GM23338 (cell line): ENCODE measurements at regions not wholly inside any gene's neighbourhood (a gene's known extent, or its start where the extent isn't known, plus 50 kb on each side); places are given as distances from the start of the nearest gene placed in this dataset.

ENCODE experiments used
- ATAC-seq: fragments of 200-7000 bp; cut with Tn5 transposase; 3 replicates; pipeline ENCODE4 v1.9.1; 2020
- DNase-seq: peaks from one replicate; pipeline ENCODE4 v3.0.0-alpha.2; 2015; ENCODE audit warnings: low spot score
- H2AFZ ChIP-seq: fragments of 200-600 bp; sonication (generic); 2 replicates; pipeline ENCODE4 v1.8.0; 2016; ENCODE audit warnings: antibody characterized with exemption, mild to moderate bottlenecking, moderate library complexity
- H3F3A ChIP-seq: fragments of 200-600 bp; sonication (generic); replicated peaks from 2 replicates; pipeline ENCODE4 v1.8.0; 2017; ENCODE audit warnings: antibody characterized with exemption, mixed run types, low read depth
- H3K27ac ChIP-seq: fragments of 200-600 bp; sonication (generic); 2 replicates; pipeline ENCODE4 v1.6.1; 2016; ENCODE audit warnings: low read depth
- H3K27me3 ChIP-seq: fragments of 200-600 bp; sonication (generic); 2 replicates; pipeline ENCODE4 v1.8.0; 2016; ENCODE audit warnings: mild to moderate bottlenecking, mixed run types, moderate library complexity; ENCODE audit not compliant: insufficient read depth
- H3K36me3 ChIP-seq: fragments of 200-600 bp; sonication (generic); 2 replicates; pipeline ENCODE4 v1.8.0; 2016; ENCODE audit warnings: mild to moderate bottlenecking; ENCODE audit not compliant: insufficient read depth
- H3K4me1 ChIP-seq: fragments of 200-600 bp; sonication (generic); 2 replicates; pipeline ENCODE4 v1.8.0; 2016; ENCODE audit warnings: mild to moderate bottlenecking, moderate library complexity; ENCODE audit not compliant: insufficient read depth
- H3K4me2 ChIP-seq: fragments of 200-600 bp; sonication (generic); 2 replicates; pipeline ENCODE4 v1.7.1; 2017; ENCODE audit warnings: mixed run types
- H3K4me3 ChIP-seq: fragments of 200-600 bp; sonication (generic); 2 replicates; pipeline ENCODE4 v1.6.1; 2016; ENCODE audit warnings: mixed run types
- H3K79me2 ChIP-seq: fragments of 200-600 bp; sonication (generic); replicated peaks from 2 replicates; pipeline ENCODE4 v1.8.0; 2017; ENCODE audit warnings: mild to moderate bottlenecking; ENCODE audit not compliant: insufficient read depth
- H3K9me2 ChIP-seq: fragments of 200-600 bp; sonication (generic); 2 replicates; pipeline ENCODE4 v1.8.0; 2017; ENCODE audit not compliant: insufficient read depth
- H4K20me1 ChIP-seq: fragments of 200-600 bp; sonication (generic); replicated peaks from 2 replicates; pipeline ENCODE4 v1.8.0; 2017; ENCODE audit warnings: mild to moderate bottlenecking; ENCODE audit not compliant: insufficient read depth
- H3K27ac Mint-ChIP-seq: 2 replicates; pipeline ENCODE4 v1.8.0; 2020; ENCODE audit warnings: inconsistent platforms, mild to moderate bottlenecking, moderate library complexity, mixed read lengths
- H3K27me3 Mint-ChIP-seq: 3 replicates; pipeline ENCODE4 v1.8.0; 2022; ENCODE audit warnings: low read depth, mild to moderate bottlenecking, moderate library complexity, mixed read lengths, inconsistent platforms; ENCODE audit not compliant: insufficient read depth, poor library complexity
- H3K36me3 Mint-ChIP-seq: 3 replicates; pipeline ENCODE4 v1.8.0; 2021; ENCODE audit warnings: low read depth, mild to moderate bottlenecking, inconsistent platforms, moderate library complexity, mixed read lengths
- H3K4me1 Mint-ChIP-seq: 3 replicates; pipeline ENCODE4 v1.8.0; 2020; ENCODE audit warnings: mild to moderate bottlenecking, inconsistent platforms, mixed read lengths
- H3K4me3 Mint-ChIP-seq: 3 replicates; pipeline ENCODE4 v1.8.0; 2021; ENCODE audit warnings: moderate library complexity, mild to moderate bottlenecking, inconsistent platforms, mixed read lengths
- H3K9me3 Mint-ChIP-seq: 3 replicates; pipeline ENCODE4 v1.8.0; 2020; ENCODE audit warnings: moderate library complexity, mild to moderate bottlenecking, inconsistent platforms, mixed read lengths
- CREB1 ChIP-seq: fragments of 250-450 bp; sonication (Bioruptor Pico); IDR thresholded peaks from 2 replicates; pipeline ENCODE4 v1.5.0; 2020; ENCODE audit warnings: low read depth, mild to moderate bottlenecking, moderate library complexity
- ETS1 ChIP-seq: IDR thresholded peaks from 2 replicates; pipeline ENCODE4 v1.6.1; 2016; ENCODE audit warnings: antibody characterized with exemption
- JUNB ChIP-seq: IDR thresholded peaks from one replicate; pipeline ENCODE4 v1.6.1; 2016; ENCODE audit warnings: antibody characterized with exemption; ENCODE audit not compliant: unreplicated experiment
- NANOG ChIP-seq: IDR thresholded peaks from 2 replicates; pipeline ENCODE4 v1.6.1; 2016; ENCODE audit warnings: antibody characterized with exemption, borderline replicate concordance
- POLR2AphosphoS5 ChIP-seq: IDR thresholded peaks from 2 replicates; pipeline ENCODE4 v1.6.1; 2016; ENCODE audit warnings: antibody characterized with exemption, low read depth
- REST ChIP-seq: IDR thresholded peaks from one replicate; pipeline ENCODE4 v1.6.1; 2018; ENCODE audit warnings: antibody characterized with exemption; ENCODE audit not compliant: unreplicated experiment
- ZNF331 ChIP-seq: fragments of 250-450 bp; sonication (Bioruptor Pico); IDR thresholded peaks from 2 replicates; pipeline ENCODE4 v1.5.0; 2020; ENCODE audit warnings: low read depth, mild to moderate bottlenecking, moderate library complexity
- TF ChIP-seq, protein P1 (sequence below), 2 experiments: fragments of 200-600 bp in 1 of 2; sonication (generic) in 1 of 2; conservative IDR thresholded peaks; 2 replicates each; pipeline versions ENCODE4 v1.5.1 to v1.6.1; 2016 to 2017; ENCODE audit warnings: antibody characterized with exemption in 2 of 2, low read depth in 2 of 2, mild to moderate bottlenecking in 2 of 2, moderate library complexity in 1 of 2

GRCh38 chr16:65268331-65268730 lies 146.5 kb upstream of the CDH11 start:
- no peaks in the 10 kb centered on the region for H3F3A ChIP-seq
- no peaks in the 10 kb centered on the region for H3K27me3 Mint-ChIP-seq
- no peak overlapping the region for H3K27ac ChIP-seq
- H3K4me1 Mint-ChIP-seq: no peaks in the 10 kb centered on the region
- no peaks in the 10 kb centered on the region for H3K27me3 ChIP-seq
- no peak overlapping the region for H3K27ac Mint-ChIP-seq
- H3K36me3 ChIP-seq: no peaks in the 10 kb centered on the region
- no peak overlapping the region for H3K4me3 ChIP-seq
- DNase-seq (no peak), ATAC-seq (no peak)
- no peak overlapping the region for H2AFZ ChIP-seq
- no peak overlapping the region for H3K4me3 Mint-ChIP-seq
- TF ChIP-seq POLR2AphosphoS5: no peak
- TF ChIP-seq JUNB: no peak
- no peak for TF ChIP-seq ZNF331 (CRISPR knock-in tag)
- no peak for TF ChIP-seq CREB1 (CRISPR knock-in tag)
- no peak for TF ChIP-seq REST
- no peaks in the 10 kb centered on the region for H3K36me3 Mint-ChIP-seq
- no peaks in the 10 kb centered on the region for H4K20me1 ChIP-seq
- H3K4me2 ChIP-seq: no peak overlapping the region
- H3K9me2 ChIP-seq: no peaks in the 10 kb centered on the region
- no peaks in the 10 kb centered on the region for H3K79me2 ChIP-seq
- H3K9me3 Mint-ChIP-seq: no peaks in the 10 kb centered on the region
- 0 out of 2 replicates have a peak, but pooled peaks cover 6% of the 10 kb centered on the region for H3K4me1 ChIP-seq

- no peaks in the 10 kb centered on the region for H3K27me3 ChIP-seq
- Mint-ChIP-seq H3K9me3 (no peaks in the 10 kb centered on the region), H3K4me1 (no peaks in the 10 kb centered on the region), H3K4me3 (no peak overlapping the region), H3K27ac (no peak overlapping the region), H3K27me3 (no peaks in the 10 kb centered on the region), H3K36me3 (no peaks in the 10 kb centered on the region; the same call in 2 of the 3 replicates)
- no peak for ATAC-seq
- TF ChIP-seq, protein P1, sequence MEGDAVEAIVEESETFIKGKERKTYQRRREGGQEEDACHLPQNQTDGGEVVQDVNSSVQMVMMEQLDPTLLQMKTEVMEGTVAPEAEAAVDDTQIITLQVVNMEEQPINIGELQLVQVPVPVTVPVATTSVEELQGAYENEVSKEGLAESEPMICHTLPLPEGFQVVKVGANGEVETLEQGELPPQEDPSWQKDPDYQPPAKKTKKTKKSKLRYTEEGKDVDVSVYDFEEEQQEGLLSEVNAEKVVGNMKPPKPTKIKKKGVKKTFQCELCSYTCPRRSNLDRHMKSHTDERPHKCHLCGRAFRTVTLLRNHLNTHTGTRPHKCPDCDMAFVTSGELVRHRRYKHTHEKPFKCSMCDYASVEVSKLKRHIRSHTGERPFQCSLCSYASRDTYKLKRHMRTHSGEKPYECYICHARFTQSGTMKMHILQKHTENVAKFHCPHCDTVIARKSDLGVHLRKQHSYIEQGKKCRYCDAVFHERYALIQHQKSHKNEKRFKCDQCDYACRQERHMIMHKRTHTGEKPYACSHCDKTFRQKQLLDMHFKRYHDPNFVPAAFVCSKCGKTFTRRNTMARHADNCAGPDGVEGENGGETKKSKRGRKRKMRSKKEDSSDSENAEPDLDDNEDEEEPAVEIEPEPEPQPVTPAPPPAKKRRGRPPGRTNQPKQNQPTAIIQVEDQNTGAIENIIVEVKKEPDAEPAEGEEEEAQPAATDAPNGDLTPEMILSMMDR (conservative IDR thresholded peaks at IDR 0.05; ENCODE audit: low read depth in 2 of 2): no peak
- no peak for TF ChIP-seq CREB1 (CRISPR knock-in tag)
- TF ChIP-seq NANOG: no peak
- no peak for TF ChIP-seq ETS1
- no peak overlapping the region for H3K4me2 ChIP-seq
- no peaks in the 10 kb centered on the region for H3F3A ChIP-seq
- H3K36me3 ChIP-seq: no peaks in the 10 kb centered on the region
- H3K27ac ChIP-seq: no peak overlapping the region
- no peak overlapping the region for H2AFZ ChIP-seq
- no peak for DNase-seq
- no peak overlapping the region for H3K4me3 ChIP-seq
- H3K79me2 ChIP-seq: no peaks in the 10 kb centered on the region
- H4K20me1 ChIP-seq: no peaks in the 10 kb centered on the region
- H3K4me1 ChIP-seq: no peaks in the 10 kb centered on the region
- no peaks in the 10 kb centered on the region for H3K9me2 ChIP-seq
Observed at GRCh38 chr16:65263896-65264295, 142.0 kb upstream of the CDH11 start.
